HEK293T (cell line): ENCODE measurements at regions not wholly inside any gene's neighbourhood (a gene's known extent, or its start where the extent isn't known, plus 50 kb on each side); places are given as distances from the start of the nearest gene placed in this dataset.

Experiments used
- CTCF ChIA-PET: fragments of 350-600 bp; formaldehyde crosslinking; extraction: SDS; loops from one replicate; lab custom pipeline; 2021; ENCODE audit warnings: antibody characterized with exemption, inconsistent platforms; lab: Yijun Ruan, JAX
- POLR2A ChIA-PET: fragments of 350-600 bp; formaldehyde crosslinking; extraction: SDS; loops from one replicate; lab custom pipeline; 2020; ENCODE audit warnings: antibody characterized with exemption, inconsistent platforms; lab: Yijun Ruan, JAX
- DNase-seq: peaks from one replicate; pipeline ENCODE4 v3.0.0; 2012; ENCODE audit warnings: mixed read lengths; ENCODE audit errors: extremely low spot score
- ARNT ChIP-seq: fragments of 450-650 bp; IDR thresholded peaks from 2 replicates; pipeline ENCODE4 v1.6.1; 2017; ENCODE audit warnings: mild to moderate bottlenecking
- BHLHE40 ChIP-seq: fragments of 450-650 bp; IDR thresholded peaks from 2 replicates; pipeline ENCODE4 v1.6.1; 2016; ENCODE audit warnings: mild to moderate bottlenecking, moderate library complexity, borderline replicate concordance
- CTBP1 ChIP-seq: fragments of 450-650 bp; IDR thresholded peaks from 2 replicates; pipeline ENCODE4 v1.6.1; 2016; ENCODE audit warnings: borderline replicate concordance
- ELF4 ChIP-seq: fragments of 450-650 bp; IDR thresholded peaks from 2 replicates; pipeline ENCODE4 v1.6.1; 2017; ENCODE audit warnings: antibody characterized with exemption
- FOXA1 ChIP-seq: fragments of 450-650 bp; IDR thresholded peaks from 2 replicates; pipeline ENCODE4 v1.6.1; 2016; ENCODE audit warnings: mild to moderate bottlenecking
- FOXK2 ChIP-seq: fragments of 450-650 bp; IDR thresholded peaks from 2 replicates; pipeline ENCODE4 v1.6.1; 2016; ENCODE audit warnings: mild to moderate bottlenecking
- FOXM1 ChIP-seq: fragments of 450-650 bp; IDR thresholded peaks from 2 replicates; pipeline ENCODE4 v1.6.1; 2017; ENCODE audit warnings: mild to moderate bottlenecking, borderline replicate concordance
- HDGF ChIP-seq: fragments of 450-650 bp; IDR thresholded peaks from 2 replicates; pipeline ENCODE4 v1.6.1; 2017; ENCODE audit warnings: antibody characterized with exemption, borderline replicate concordance
- L3MBTL2 ChIP-seq: fragments of 450-650 bp; conservative IDR thresholded peaks from 2 replicates; pipeline ENCODE4 v1.6.1; 2016; ENCODE audit warnings: mild to moderate bottlenecking
- LEF1 ChIP-seq: fragments of 450-650 bp; IDR thresholded peaks from 2 replicates; pipeline ENCODE4 v1.6.1; 2017; ENCODE audit warnings: mild to moderate bottlenecking, borderline replicate concordance
- NFRKB ChIP-seq: fragments of 450-650 bp; IDR thresholded peaks from 2 replicates; pipeline ENCODE4 v1.6.1; 2016; ENCODE audit warnings: mild to moderate bottlenecking, moderate library complexity
- PKNOX1 ChIP-seq: fragments of 450-650 bp; IDR thresholded peaks from 2 replicates; pipeline ENCODE4 v1.6.1; 2016
- SP1 ChIP-seq: fragments of 450-650 bp; IDR thresholded peaks from 2 replicates; pipeline ENCODE4 v1.6.1; 2017
- SUZ12 ChIP-seq: fragments of 450-650 bp; IDR thresholded peaks from 2 replicates; pipeline ENCODE4 v1.6.1; 2016; ENCODE audit warnings: mild to moderate bottlenecking
- TARDBP ChIP-seq: fragments of 450-650 bp; IDR thresholded peaks from 2 replicates; pipeline ENCODE4 v1.6.1; 2016
- ZNF384 ChIP-seq: fragments of 450-650 bp; IDR thresholded peaks from 2 replicates; pipeline ENCODE4 v1.6.1; 2016

- POLR2A ChIA-PET, result no interaction called here
- CTCF ChIA-PET, result no interaction called here
- DNase-seq, result no peak
- TF ChIP-seq CTBP1, result no peak
Measured at GRCh38 chr1:115193046-115193828, 103.9 kb upstream of the TSPAN2 start.

- POLR2A ChIA-PET, result no interaction called here
- DNase-seq, result no peak
- TF ChIP-seq LEF1 (no peak), FOXM1 (no peak), CTBP1 (no peak), ZNF384 (no peak), PKNOX1 (no peak), HDGF (no peak), NFRKB (no peak), ARNT (no peak), BHLHE40 (no peak), FOXK2 (no peak), TARDBP (no peak), FOXA1 (no peak), L3MBTL2 (no peak), ELF4 (no peak), SUZ12 (no peak), SP1 (no peak)
- CTCF ChIA-PET, result no interaction called here
Measured at GRCh38 chr1:115192200-115192767, 103.0 kb upstream of the TSPAN2 start.

- POLR2A ChIA-PET, result no interaction called here
- DNase-seq, result no peak
- CTCF ChIA-PET, result no interaction called here
Measured at GRCh38 chr1:115191691-115192090, 102.4 kb upstream of the TSPAN2 start.

DNA sequence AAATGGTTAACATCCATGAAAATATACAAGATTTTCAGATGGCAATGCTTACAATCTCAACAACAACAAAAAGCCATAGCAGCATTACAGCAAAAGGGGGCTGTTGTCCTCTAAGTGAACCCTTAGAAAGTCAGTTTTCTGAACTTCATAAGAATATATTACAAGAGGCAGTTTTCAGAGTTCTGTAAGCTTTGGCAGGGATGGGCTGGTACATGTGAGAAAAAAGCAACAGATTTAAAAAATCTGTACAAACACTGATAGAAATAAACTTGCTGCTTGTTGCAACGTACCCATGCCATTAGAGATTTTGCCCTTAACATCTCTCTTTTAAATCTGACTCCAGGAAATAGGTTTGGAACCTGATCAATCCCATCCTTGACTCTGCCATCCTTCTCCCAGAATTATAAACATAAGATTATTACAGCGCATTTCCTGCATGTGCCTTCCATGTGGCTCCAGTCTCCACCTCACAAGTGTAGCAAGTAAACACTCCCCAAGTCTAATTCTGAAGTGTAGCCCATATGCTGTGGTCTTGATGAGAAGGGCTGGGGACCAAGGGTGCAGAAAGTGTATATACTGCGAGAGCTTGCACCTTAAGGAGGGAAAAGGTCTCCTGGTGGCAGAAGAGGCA is 101.4 kb upstream of the TSPAN2 start:
- no peak for TF ChIP-seq ELF4
- TF ChIP-seq FOXK2, result no peak
- no peak for TF ChIP-seq CTBP1
- TF ChIP-seq L3MBTL2, result no peak
- TF ChIP-seq BHLHE40, result no peak
- TF ChIP-seq TARDBP, result no peak
- no peak for DNase-seq
- ChIA-PET CTCF (no interaction called here), POLR2A (no interaction called here)

More at GRCh38 chr1:115191691-115192090, 102.4 kb upstream of the TSPAN2 start:
- no peak for TF ChIP-seq PKNOX1
- TF ChIP-seq LEF1, result no peak
- no peak for TF ChIP-seq SP1
- no peak for TF ChIP-seq NFRKB
- no peak for TF ChIP-seq FOXK2
- TF ChIP-seq FOXA1, result no peak
- TF ChIP-seq ARNT, result no peak
- no peak for TF ChIP-seq SUZ12
- no peak for TF ChIP-seq HDGF
- no peak for TF ChIP-seq TARDBP
- no peak for TF ChIP-seq ELF4
- TF ChIP-seq CTBP1, result no peak
- no peak for TF ChIP-seq FOXM1
- TF ChIP-seq L3MBTL2, result no peak
- TF ChIP-seq ZNF384, result no peak
- TF ChIP-seq BHLHE40, result no peak

DNA sequence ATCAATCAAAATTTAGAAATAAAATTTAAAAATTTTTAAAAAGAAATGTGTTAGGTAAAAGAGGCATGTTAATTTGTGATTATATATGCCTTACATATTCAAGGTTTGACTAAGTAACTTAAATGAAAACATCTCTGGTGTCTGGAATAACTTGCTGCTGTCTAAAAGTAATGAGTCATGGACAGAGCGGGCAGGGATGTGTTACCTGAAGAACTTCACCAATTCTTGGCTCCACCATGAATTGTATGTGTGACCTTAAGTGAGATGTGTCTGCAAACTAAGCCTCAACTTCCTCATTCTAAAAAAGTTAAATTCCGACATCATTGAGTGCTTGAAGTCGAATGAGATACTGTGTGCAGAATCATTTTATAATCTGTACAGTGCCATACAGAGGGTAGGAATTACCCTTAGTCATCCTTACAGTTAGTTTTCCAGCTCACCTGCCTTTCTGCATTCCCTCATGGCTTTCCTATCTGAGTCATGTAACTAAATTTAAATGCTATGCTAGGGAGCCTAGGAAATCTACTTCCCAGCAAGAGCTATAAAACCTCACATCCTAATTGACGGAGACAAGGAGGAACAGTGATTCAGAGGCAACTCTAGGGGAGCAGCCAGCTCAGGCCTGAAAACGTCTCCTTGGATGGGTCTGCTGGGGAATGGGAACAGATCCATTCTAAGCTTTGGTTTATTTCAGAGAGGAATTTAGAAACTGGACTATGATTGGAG is 100.7 kb upstream of the TSPAN2 start:
- POLR2A ChIA-PET, result no interaction called here
- CTCF ChIA-PET, result interaction anchor here (0.7 kb wide), 1 partner anchor 279 kb away, joined by 3 read pairs; no protein-coding TSS in a partner anchor

More for the DNA sequence above, 100.7 kb upstream of the TSPAN2 start:
- no peak for TF ChIP-seq HDGF
- TF ChIP-seq TARDBP, result no peak
- TF ChIP-seq LEF1, result no peak
- TF ChIP-seq ZNF384, result no peak
- TF ChIP-seq SUZ12, result no peak
- TF ChIP-seq FOXM1, result no peak
- TF ChIP-seq ELF4, result no peak
- no peak for TF ChIP-seq FOXK2
- no peak for TF ChIP-seq BHLHE40
- TF ChIP-seq FOXA1, result no peak
- no peak for TF ChIP-seq CTBP1
- TF ChIP-seq SP1, result no peak
- no peak for TF ChIP-seq NFRKB
- TF ChIP-seq PKNOX1, result no peak
- no peak for TF ChIP-seq L3MBTL2
- TF ChIP-seq ARNT, result no peak
- no peak for DNase-seq
